GM12891 (cell line): ENCODE measurements at regions not wholly inside any gene's neighbourhood (a gene's known extent, or its start where the extent isn't known, plus 50 kb on each side); places are given as distances from the start of the nearest gene placed in this dataset.
A peak's percentile ranks its signal among the peaks of the same experiment; 100 is the strongest.

Source experiments
- DNase-seq: peaks from one replicate; pipeline ENCODE4 v3.0.0; 2011; ENCODE audit warnings: low spot score; ENCODE audit not compliant: insufficient read length
- FAIRE-seq: peaks from 2 replicates; lab custom pipeline; 2011; peaks lifted over from hg19 to GRCh38; lab: Jason Lieb, UNC
- PAX5 ChIP-seq: IDR thresholded peaks from 2 replicates; pipeline ENCODE4 v1.6.1; 2011; ENCODE audit warnings: low read length, moderate library complexity, mild to moderate bottlenecking; ENCODE audit not compliant: insufficient read depth, severe bottlenecking
- POLR2A ChIP-seq: IDR thresholded peaks from 2 replicates; pipeline ENCODE4 v1.6.1; 2011; ENCODE audit warnings: low read depth, low read length, control low read depth
- POLR2AphosphoS5 ChIP-seq: IDR thresholded peaks from 2 replicates; pipeline ENCODE4 v1.6.1; 2011; ENCODE audit warnings: low read depth, low read length, control low read depth
- POU2F2 ChIP-seq: IDR thresholded peaks from 2 replicates; pipeline ENCODE4 v1.6.1; 2011; ENCODE audit warnings: low read depth, mild to moderate bottlenecking, control low read depth, low read length, moderate library complexity
- SPI1 ChIP-seq: IDR thresholded peaks from 2 replicates; pipeline ENCODE4 v1.6.1; 2011; ENCODE audit warnings: low read depth, low read length, control low read depth
- TAF1 ChIP-seq: IDR thresholded peaks from 2 replicates; pipeline ENCODE4 v1.6.1; 2011; ENCODE audit warnings: low read depth, low read length, control low read depth

- no peak for TF ChIP-seq TAF1
- no peak for TF ChIP-seq PAX5
- no peak for TF ChIP-seq POLR2AphosphoS5
- TF ChIP-seq SPI1, result no peak
- TF ChIP-seq POLR2A, result no peak
- TF ChIP-seq POU2F2, result no peak
- FAIRE-seq (peak; percentile 67), DNase-seq (no peak)
These were observed 92.2 kb downstream of the GEMIN8 start for GRCh38 chrX:13937370-13938050.

GRCh38 chrX:13936521-13937225 lies 93.0 kb downstream of the GEMIN8 start:
- DNase-seq (no peak), FAIRE-seq (no peak)
- no peak for TF ChIP-seq POU2F2
- no peak for TF ChIP-seq POLR2A
- TF ChIP-seq TAF1, result no peak

GRCh38 chrX:13934731-13935130 lies 95.0 kb downstream of the GEMIN8 start:
- DNase-seq (no peak), FAIRE-seq (no peak)
- TF ChIP-seq TAF1 (no peak), PAX5 (no peak), POLR2A (no peak), SPI1 (no peak), POU2F2 (no peak), POLR2AphosphoS5 (no peak)

- FAIRE-seq (no peak), DNase-seq (no peak)
- TF ChIP-seq SPI1, result no peak
- TF ChIP-seq POU2F2, result no peak
- no peak for TF ChIP-seq POLR2AphosphoS5
- no peak for TF ChIP-seq POLR2A
- TF ChIP-seq TAF1, result no peak
- no peak for TF ChIP-seq PAX5
These were observed 95.8 kb downstream of the GEMIN8 start for GRCh38 chrX:13933851-13934250.

- DNase-seq (no peak), FAIRE-seq (no peak)
- TF ChIP-seq POU2F2 (no peak), POLR2A (no peak)
These were observed 96.3 kb downstream of the GEMIN8 start for GRCh38 chrX:13933352-13933751.

GRCh38 chrX:13932416-13932815 lies 97.3 kb downstream of the GEMIN8 start:
- DNase-seq, result no peak
- TF ChIP-seq POLR2AphosphoS5 (no peak), POU2F2 (no peak), POLR2A (no peak), PAX5 (no peak), TAF1 (no peak)
- no peak for FAIRE-seq

- DNase-seq (no peak), FAIRE-seq (no peak)
- TF ChIP-seq POU2F2 (no peak), POLR2A (no peak), TAF1 (no peak), POLR2AphosphoS5 (no peak), PAX5 (no peak), SPI1 (no peak)
These were observed 102.5 kb downstream of the GEMIN8 start for GRCh38 chrX:13927175-13927574.

- DNase-seq, result no peak
- no peak for FAIRE-seq
- TF ChIP-seq PAX5 (no peak), POU2F2 (no peak), POLR2A (no peak), TAF1 (no peak), POLR2AphosphoS5 (no peak), SPI1 (no peak)
These were observed 105.8 kb downstream of the GEMIN8 start for GRCh38 chrX:13923845-13924244.

GRCh38 chrX:13923289-13923688 lies 106.4 kb upstream of the GPM6B start:
- TF ChIP-seq PAX5, result no peak
- no peak for TF ChIP-seq POLR2AphosphoS5
- no peak for TF ChIP-seq POU2F2
- TF ChIP-seq TAF1, result no peak
- DNase-seq (no peak), FAIRE-seq (no peak)

- FAIRE-seq (no peak), DNase-seq (no peak)
- no peak for TF ChIP-seq POLR2AphosphoS5
- no peak for TF ChIP-seq PAX5
- no peak for TF ChIP-seq POU2F2
- no peak for TF ChIP-seq SPI1
- TF ChIP-seq TAF1, result no peak
- TF ChIP-seq POLR2A, result no peak
These were observed 100.6 kb upstream of the GPM6B start for GRCh38 chrX:13917507-13917906.

GRCh38 chrX:13911586-13911985 lies 94.7 kb upstream of the GPM6B start:
- no peak for FAIRE-seq
- DNase-seq, result no peak
- TF ChIP-seq PAX5 (no peak), TAF1 (no peak), POLR2AphosphoS5 (no peak), POLR2A (no peak), SPI1 (no peak), POU2F2 (no peak)
